HepG2 (cell line): ENCODE measurements at regions not wholly inside any gene's neighbourhood (a gene's known extent, or its start where the extent isn't known, plus 50 kb on each side); places are given as distances from the start of the nearest gene placed in this dataset.

Experiments used
- ARID5B ChIP-seq: IDR thresholded peaks from 2 replicates; pipeline ENCODE4 v1.4.0; 2020; ENCODE audit warnings: mild to moderate bottlenecking, missing genetic modification reagents
- DNMT3B ChIP-seq: conservative IDR thresholded peaks from 2 replicates; pipeline ENCODE4 v1.6.1; 2016; ENCODE audit warnings: missing biosample characterization, control low read depth
- ELF1 ChIP-seq: sonication (generic); formaldehyde crosslinking; IDR thresholded peaks from 2 replicates; pipeline ENCODE4 v1.4.0; 2020; ENCODE audit warnings: missing genetic modification reagents
- GTF2F1 ChIP-seq: fragments of 150-350 bp; IDR thresholded peaks from 2 replicates; pipeline ENCODE4 v1.6.1; 2014; ENCODE audit warnings: low read length
- GZF1 ChIP-seq: sonication (generic); formaldehyde crosslinking; IDR thresholded peaks from 2 replicates; pipeline ENCODE4 v1.5.1; 2020; ENCODE audit warnings: mild to moderate bottlenecking, missing genetic modification reagents
- ZNF646 ChIP-seq: sonication (generic); formaldehyde crosslinking; IDR thresholded peaks from 2 replicates; pipeline ENCODE4 v1.9.0; 2021; ENCODE audit warnings: mild to moderate bottlenecking, missing genetic modification reagents
- TF ChIP-seq, protein P1 (sequence below): sonication (generic); formaldehyde crosslinking; IDR thresholded peaks from 2 replicates; pipeline ENCODE4 v1.5.1; 2020; ENCODE audit warnings: mild to moderate bottlenecking, missing genetic modification reagents, borderline replicate concordance

DNA sequence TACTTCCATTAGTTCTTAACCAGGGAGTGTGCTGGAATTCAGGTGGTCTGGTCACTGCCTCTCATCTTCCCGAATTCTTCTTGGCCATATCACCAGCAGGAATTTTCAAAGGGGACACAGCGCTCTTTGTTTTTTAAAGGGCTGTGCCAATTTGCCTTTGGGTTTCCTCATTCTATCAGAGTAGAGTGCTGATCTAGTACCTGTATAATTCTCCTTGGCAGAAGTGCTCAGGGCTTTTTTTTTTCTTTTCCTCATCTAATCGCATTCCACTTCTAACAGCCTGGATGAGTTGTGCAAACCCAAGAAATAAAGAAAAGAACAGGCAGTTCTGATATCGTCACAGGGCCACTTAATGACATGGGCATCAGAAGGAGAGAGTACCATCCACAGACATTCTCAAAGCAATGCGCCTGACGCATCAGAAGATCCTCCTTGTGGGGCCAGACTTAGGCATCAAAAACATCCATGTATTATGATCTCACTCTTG, 121.0 kb downstream of the ASB7 start (continued):
- TF ChIP-seq, protein P1, sequence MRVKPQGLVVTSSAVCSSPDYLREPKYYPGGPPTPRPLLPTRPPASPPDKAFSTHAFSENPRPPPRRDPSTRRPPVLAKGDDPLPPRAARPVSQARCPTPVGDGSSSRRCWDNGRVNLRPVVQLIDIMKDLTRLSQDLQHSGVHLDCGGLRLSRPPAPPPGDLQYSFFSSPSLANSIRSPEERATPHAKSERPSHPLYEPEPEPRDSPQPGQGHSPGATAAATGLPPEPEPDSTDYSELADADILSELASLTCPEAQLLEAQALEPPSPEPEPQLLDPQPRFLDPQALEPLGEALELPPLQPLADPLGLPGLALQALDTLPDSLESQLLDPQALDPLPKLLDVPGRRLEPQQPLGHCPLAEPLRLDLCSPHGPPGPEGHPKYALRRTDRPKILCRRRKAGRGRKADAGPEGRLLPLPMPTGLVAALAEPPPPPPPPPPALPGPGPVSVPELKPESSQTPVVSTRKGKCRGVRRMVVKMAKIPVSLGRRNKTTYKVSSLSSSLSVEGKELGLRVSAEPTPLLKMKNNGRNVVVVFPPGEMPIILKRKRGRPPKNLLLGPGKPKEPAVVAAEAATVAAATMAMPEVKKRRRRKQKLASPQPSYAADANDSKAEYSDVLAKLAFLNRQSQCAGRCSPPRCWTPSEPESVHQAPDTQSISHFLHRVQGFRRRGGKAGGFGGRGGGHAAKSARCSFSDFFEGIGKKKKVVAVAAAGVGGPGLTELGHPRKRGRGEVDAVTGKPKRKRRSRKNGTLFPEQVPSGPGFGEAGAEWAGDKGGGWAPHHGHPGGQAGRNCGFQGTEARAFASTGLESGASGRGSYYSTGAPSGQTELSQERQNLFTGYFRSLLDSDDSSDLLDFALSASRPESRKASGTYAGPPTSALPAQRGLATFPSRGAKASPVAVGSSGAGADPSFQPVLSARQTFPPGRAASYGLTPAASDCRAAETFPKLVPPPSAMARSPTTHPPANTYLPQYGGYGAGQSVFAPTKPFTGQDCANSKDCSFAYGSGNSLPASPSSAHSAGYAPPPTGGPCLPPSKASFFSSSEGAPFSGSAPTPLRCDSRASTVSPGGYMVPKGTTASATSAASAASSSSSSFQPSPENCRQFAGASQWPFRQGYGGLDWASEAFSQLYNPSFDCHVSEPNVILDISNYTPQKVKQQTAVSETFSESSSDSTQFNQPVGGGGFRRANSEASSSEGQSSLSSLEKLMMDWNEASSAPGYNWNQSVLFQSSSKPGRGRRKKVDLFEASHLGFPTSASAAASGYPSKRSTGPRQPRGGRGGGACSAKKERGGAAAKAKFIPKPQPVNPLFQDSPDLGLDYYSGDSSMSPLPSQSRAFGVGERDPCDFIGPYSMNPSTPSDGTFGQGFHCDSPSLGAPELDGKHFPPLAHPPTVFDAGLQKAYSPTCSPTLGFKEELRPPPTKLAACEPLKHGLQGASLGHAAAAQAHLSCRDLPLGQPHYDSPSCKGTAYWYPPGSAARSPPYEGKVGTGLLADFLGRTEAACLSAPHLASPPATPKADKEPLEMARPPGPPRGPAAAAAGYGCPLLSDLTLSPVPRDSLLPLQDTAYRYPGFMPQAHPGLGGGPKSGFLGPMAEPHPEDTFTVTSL (CRISPR knock-in tag) = no peak
- TF ChIP-seq ZNF646 (CRISPR knock-in tag) (no peak), GTF2F1 (no peak), ARID5B (no peak), DNMT3B (CRISPR knock-in tag) (no peak), GZF1 (CRISPR knock-in tag) (no peak), ELF1 (CRISPR knock-in tag) (no peak)
